Activated CD4-positive, alpha-beta T cell treated with anti-CD3 and anti-CD28 coated beads, Interleukin-2, amount 10 ng/mL, durations not matched to agents 7 days and 5 days (primary cell): ENCODE measurements at regions not wholly inside any gene's neighbourhood (a gene's known extent, or its start where the extent isn't known, plus 50 kb on each side); places are given as distances from the start of the nearest gene placed in this dataset.
A peak's percentile ranks its signal among the peaks of the same experiment; 100 is the strongest.

ENCODE experiments used
- CTCF ChIA-PET: fragments of 350-600 bp; sonication (Branson Sonifier 250); formaldehyde crosslinking; loops from one replicate; lab custom pipeline; 2021; ENCODE audit warnings: antibody characterized with exemption; lab: Charles Lee
- POLR2A ChIA-PET: fragments of 350-600 bp; sonication (Branson Sonifier 250); formaldehyde crosslinking; loops from one replicate; lab custom pipeline; 2021; ENCODE audit warnings: antibody characterized with exemption; lab: Charles Lee
- DNase-seq: peaks from one replicate; pipeline ENCODE4 v3.0.0-alpha.2; 2020
- H3K27ac Mint-ChIP-seq: one replicate; pipeline ENCODE4 v1.8.0; 2021; ENCODE audit warnings: mild to moderate bottlenecking, moderate library complexity, mixed read lengths
- H3K27me3 Mint-ChIP-seq: one replicate; pipeline ENCODE4 v1.8.0; 2021; ENCODE audit warnings: mixed read lengths
- H3K36me3 Mint-ChIP-seq: one replicate; pipeline ENCODE4 v1.8.0; 2021; ENCODE audit warnings: low read depth, mixed read lengths
- H3K4me1 Mint-ChIP-seq: one replicate; pipeline ENCODE4 v1.8.0; 2021; ENCODE audit warnings: mixed read lengths
- H3K4me3 Mint-ChIP-seq: one replicate; pipeline ENCODE4 v1.8.0; 2021; ENCODE audit warnings: mild to moderate bottlenecking, moderate library complexity, mixed read lengths
- H3K9me3 Mint-ChIP-seq: one replicate; pipeline ENCODE4 v1.8.0; 2021; ENCODE audit warnings: mixed read lengths

GRCh38 chr3:13710251-13710650 is 161.3 kb downstream of the FBLN2 start:
- H3K36me3 Mint-ChIP-seq = no peaks in the 10 kb centered on the region
- no peaks in the 10 kb centered on the region for H3K4me1 Mint-ChIP-seq
- POLR2A ChIA-PET = no interaction called here
- DNase-seq = peak; percentile 3
- CTCF ChIA-PET = no interaction called here
- H3K27ac Mint-ChIP-seq = no peak overlapping the region
- H3K9me3 Mint-ChIP-seq = peaks cover 36% of the 10 kb centered on the region
- H3K27me3 Mint-ChIP-seq = no peaks in the 10 kb centered on the region
- no peak overlapping the region for H3K4me3 Mint-ChIP-seq

- DNase-seq = peak; percentile 2
- ChIA-PET CTCF (no interaction called here), POLR2A (no interaction called here)
- Mint-ChIP-seq H3K9me3 (peaks cover 42% of the 10 kb centered on the region), H3K36me3 (no peaks in the 10 kb centered on the region), H3K4me1 (no peaks in the 10 kb centered on the region), H3K27ac (no peak overlapping the region), H3K27me3 (no peaks in the 10 kb centered on the region), H3K4me3 (no peak overlapping the region)
These were observed 160.8 kb downstream of the FBLN2 start for GRCh38 chr3:13709706-13710105.

DNA sequence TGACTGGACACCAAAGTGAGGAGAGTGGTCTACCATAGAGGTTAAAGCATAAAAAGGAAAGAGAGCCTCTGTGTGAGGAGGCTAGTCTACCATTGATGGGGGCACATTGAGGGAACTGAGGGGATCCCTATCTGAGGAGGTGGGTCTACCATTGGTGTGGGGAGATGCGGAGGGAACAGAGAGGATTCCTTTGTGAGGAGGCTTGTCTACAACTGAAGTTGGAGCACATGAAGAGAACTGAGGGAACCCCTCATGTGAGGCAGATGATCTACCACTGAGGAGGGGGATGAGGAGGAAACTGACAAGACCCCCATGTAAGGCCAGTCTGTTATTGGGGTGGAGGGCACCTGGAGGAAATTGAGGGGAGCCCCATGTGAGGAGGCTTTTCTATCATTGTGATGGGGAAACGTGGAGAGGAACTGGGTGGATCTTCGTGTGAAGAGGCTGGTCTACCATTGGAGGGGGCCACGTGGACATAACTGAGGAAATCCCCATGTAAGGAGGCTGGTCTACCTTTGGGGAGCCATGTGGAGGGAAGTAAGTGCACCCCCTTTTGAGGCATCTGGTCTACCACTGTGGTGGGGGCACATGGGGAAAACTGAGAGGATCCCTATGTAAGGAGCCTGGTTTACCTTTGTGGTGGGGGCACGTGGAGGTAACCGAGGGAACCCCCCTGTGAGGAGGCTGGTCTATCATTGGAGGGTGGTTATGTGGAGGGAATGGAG is 160.1 kb downstream of the FBLN2 start:
- Mint-ChIP-seq H3K4me1 (no peaks in the 10 kb centered on the region), H3K27me3 (no peaks in the 10 kb centered on the region), H3K36me3 (no peaks in the 10 kb centered on the region), H3K4me3 (no peak overlapping the region), H3K27ac (no peak overlapping the region), H3K9me3 (peaks cover 43% of the 10 kb centered on the region)
- peak; percentile 4 for DNase-seq
- ChIA-PET POLR2A (no interaction called here), CTCF (no interaction called here)

GRCh38 chr3:13708301-13708700 is 159.4 kb downstream of the FBLN2 start:
- Mint-ChIP-seq H3K27ac (no peak overlapping the region), H3K4me3 (no peak overlapping the region), H3K9me3 (peaks cover 44% of the 10 kb centered on the region), H3K36me3 (no peaks in the 10 kb centered on the region), H3K27me3 (no peaks in the 10 kb centered on the region), H3K4me1 (no peaks in the 10 kb centered on the region)
- CTCF ChIA-PET = no interaction called here
- DNase-seq = peak; percentile 1
- POLR2A ChIA-PET = no interaction called here

- H3K9me3 Mint-ChIP-seq = peaks cover 42% of the 10 kb centered on the region
- H3K4me3 Mint-ChIP-seq = no peak overlapping the region
- CTCF ChIA-PET = no interaction called here
- H3K27ac Mint-ChIP-seq = no peak overlapping the region
- no peaks in the 10 kb centered on the region for H3K4me1 Mint-ChIP-seq
- no peaks in the 10 kb centered on the region for H3K27me3 Mint-ChIP-seq
- peak; percentile 2 for DNase-seq
- H3K36me3 Mint-ChIP-seq = no peaks in the 10 kb centered on the region
- POLR2A ChIA-PET = no interaction called here
These were observed 158.5 kb downstream of the FBLN2 start for GRCh38 chr3:13707456-13707855.

GRCh38 chr3:13706886-13707285 is 158.0 kb downstream of the FBLN2 start:
- no peaks in the 10 kb centered on the region for H3K4me1 Mint-ChIP-seq
- no peaks in the 10 kb centered on the region for H3K36me3 Mint-ChIP-seq
- H3K27ac Mint-ChIP-seq = no peak overlapping the region
- H3K4me3 Mint-ChIP-seq = no peak overlapping the region
- no peaks in the 10 kb centered on the region for H3K27me3 Mint-ChIP-seq
- peaks cover 38% of the 10 kb centered on the region for H3K9me3 Mint-ChIP-seq
- peak; percentile 3 for DNase-seq
- CTCF ChIA-PET = no interaction called here
- POLR2A ChIA-PET = no interaction called here

DNA sequence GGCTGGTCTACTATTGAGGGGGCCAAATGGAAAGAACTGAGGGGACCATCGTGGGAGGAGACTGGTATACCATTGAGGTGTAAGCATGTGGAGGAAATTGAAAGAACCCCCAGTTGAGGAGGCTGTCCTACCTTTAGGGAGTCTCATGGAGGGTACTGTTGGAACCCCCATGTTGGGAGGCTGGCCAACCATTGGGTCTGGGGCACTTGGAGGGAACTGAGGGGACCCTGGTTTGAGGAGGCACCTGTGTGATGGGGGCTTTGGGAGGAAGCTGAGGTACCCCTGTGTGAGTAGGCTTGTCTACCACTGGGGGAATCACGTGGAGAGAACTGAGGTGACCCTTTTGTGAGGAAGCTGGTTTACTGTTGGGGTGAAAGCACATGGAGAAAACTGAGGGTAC is 157.5 kb downstream of the FBLN2 start:
- ChIA-PET POLR2A (no interaction called here), CTCF (no interaction called here)
- no peak for DNase-seq
- H3K4me3 Mint-ChIP-seq = no peak overlapping the region
- peaks cover 35% of the 10 kb centered on the region for H3K9me3 Mint-ChIP-seq
- no peaks in the 10 kb centered on the region for H3K36me3 Mint-ChIP-seq
- no peaks in the 10 kb centered on the region for H3K27me3 Mint-ChIP-seq
- no peaks in the 10 kb centered on the region for H3K4me1 Mint-ChIP-seq
- no peak overlapping the region for H3K27ac Mint-ChIP-seq

DNA sequence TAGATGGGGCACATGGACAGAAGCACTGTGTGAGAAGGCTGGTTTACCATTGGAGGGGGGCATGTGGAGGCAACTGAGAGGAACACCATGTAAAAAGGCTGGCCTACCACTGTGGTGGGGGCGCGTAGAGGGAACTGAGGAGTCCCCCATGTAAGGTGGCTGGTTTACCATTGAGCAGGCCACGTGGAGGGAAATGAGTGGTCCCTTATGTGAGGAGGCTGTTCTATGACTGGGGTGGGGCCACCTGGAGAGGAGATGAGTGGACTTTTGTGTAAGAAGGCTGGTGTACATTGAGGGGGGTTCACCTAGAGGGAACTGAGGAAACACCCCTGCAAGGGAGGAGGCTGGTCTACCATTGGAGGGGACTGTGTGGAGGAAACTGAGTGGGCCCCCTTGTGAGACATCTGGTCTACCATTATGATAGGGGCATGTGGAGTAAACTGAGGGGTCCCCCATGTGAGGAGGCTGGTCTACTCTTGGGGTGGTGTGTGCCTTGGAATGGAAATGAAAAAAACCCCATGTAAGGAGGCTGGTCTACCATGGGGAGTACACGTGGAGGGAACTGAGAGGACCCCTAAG is 156.9 kb downstream of the FBLN2 start:
- Mint-ChIP-seq H3K4me1 (no peaks in the 10 kb centered on the region), H3K27me3 (no peaks in the 10 kb centered on the region), H3K4me3 (no peak overlapping the region), H3K27ac (no peak overlapping the region), H3K9me3 (peaks cover 35% of the 10 kb centered on the region), H3K36me3 (no peaks in the 10 kb centered on the region)
- ChIA-PET POLR2A (no interaction called here), CTCF (no interaction called here)
- no peak for DNase-seq

DNA sequence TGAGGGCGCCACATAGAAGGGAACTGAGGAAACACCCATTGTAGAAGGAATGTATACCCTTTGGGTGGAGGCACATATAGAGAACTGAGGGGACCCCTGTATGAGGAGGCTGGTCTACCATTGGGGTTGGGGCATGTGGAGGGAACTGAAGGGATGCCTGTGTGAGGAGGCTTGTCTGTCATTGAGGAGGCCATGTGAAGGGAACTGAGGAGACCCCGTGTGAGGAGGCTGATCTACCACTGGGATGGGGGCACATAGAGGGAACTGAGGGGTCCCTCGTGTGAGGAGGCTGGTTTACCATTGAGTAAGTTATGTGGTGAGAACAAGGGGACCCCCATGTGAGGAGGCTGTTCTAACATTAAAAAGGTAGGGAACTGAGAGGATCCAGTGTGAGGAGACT is 156.1 kb downstream of the FBLN2 start:
- H3K9me3 Mint-ChIP-seq = peaks cover 32% of the 10 kb centered on the region
- POLR2A ChIA-PET = no interaction called here
- no peak overlapping the region for H3K27ac Mint-ChIP-seq
- CTCF ChIA-PET = no interaction called here
- no peaks in the 10 kb centered on the region for H3K36me3 Mint-ChIP-seq
- H3K27me3 Mint-ChIP-seq = no peaks in the 10 kb centered on the region
- H3K4me1 Mint-ChIP-seq = no peaks in the 10 kb centered on the region
- DNase-seq = no peak
- H3K4me3 Mint-ChIP-seq = no peak overlapping the region

DNA sequence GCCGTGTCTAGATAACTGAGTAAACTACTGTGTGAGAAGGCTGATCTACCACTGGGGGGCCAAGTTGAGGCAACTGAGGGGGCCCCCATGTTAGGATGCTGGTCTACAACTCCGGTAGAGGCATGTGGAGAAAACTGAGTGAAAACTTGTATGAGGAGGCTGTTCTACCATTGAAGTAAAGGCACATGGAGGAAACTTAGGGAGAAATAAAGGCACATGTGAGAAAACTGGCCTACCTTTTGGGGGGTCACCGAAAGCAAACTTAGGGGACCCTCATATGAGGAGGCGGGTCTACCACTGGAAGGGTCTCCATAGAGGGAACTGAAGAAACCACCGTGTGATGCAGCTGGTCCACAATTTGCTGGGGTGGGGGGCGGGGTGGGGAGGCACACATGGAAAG is 155.2 kb downstream of the FBLN2 start:
- CTCF ChIA-PET = no interaction called here
- no peak overlapping the region for H3K27ac Mint-ChIP-seq
- no peak for DNase-seq
- H3K27me3 Mint-ChIP-seq = no peaks in the 10 kb centered on the region
- POLR2A ChIA-PET = no interaction called here
- H3K9me3 Mint-ChIP-seq = peaks cover 30% of the 10 kb centered on the region
- no peaks in the 10 kb centered on the region for H3K36me3 Mint-ChIP-seq
- no peak overlapping the region for H3K4me3 Mint-ChIP-seq
- no peaks in the 10 kb centered on the region for H3K4me1 Mint-ChIP-seq

DNA sequence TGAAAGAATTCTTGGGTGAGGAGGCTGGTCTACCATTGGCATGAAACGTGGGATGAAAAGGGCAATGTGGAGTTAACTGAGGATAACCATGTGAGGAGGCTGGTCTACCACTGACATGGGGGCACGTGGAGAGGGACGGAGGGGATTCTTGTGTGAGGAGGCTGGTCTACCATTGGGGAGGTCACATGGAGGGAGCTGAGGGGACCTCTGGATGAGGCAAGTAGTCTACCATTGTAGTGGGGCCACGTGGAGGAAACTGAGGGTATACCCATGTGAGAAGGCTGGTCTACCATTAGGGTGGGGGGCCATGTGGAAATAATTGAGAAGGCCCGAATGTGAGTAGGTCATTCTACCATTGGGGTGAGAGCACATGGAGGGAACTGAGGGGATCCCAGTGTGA is 154.1 kb downstream of the FBLN2 start:
- no peaks in the 10 kb centered on the region for H3K4me1 Mint-ChIP-seq
- H3K36me3 Mint-ChIP-seq = no peaks in the 10 kb centered on the region
- DNase-seq = no peak
- ChIA-PET POLR2A (no interaction called here), CTCF (no interaction called here)
- H3K9me3 Mint-ChIP-seq = peaks cover 26% of the 10 kb centered on the region
- H3K4me3 Mint-ChIP-seq = no peak overlapping the region
- H3K27me3 Mint-ChIP-seq = no peaks in the 10 kb centered on the region
- no peak overlapping the region for H3K27ac Mint-ChIP-seq

GRCh38 chr3:13702286-13702685 is 153.4 kb downstream of the FBLN2 start:
- no peaks in the 10 kb centered on the region for H3K27me3 Mint-ChIP-seq
- POLR2A ChIA-PET = no interaction called here

GRCh38 chr3:13700889-13701288 is 152.0 kb downstream of the FBLN2 start:
- Mint-ChIP-seq H3K9me3 (peaks cover 15% of the 10 kb centered on the region), H3K36me3 (no peaks in the 10 kb centered on the region), H3K27ac (no peak overlapping the region), H3K27me3 (no peaks in the 10 kb centered on the region), H3K4me3 (no peak overlapping the region), H3K4me1 (no peaks in the 10 kb centered on the region)
- ChIA-PET CTCF (no interaction called here), POLR2A (no interaction called here)
- no peak for DNase-seq

More at GRCh38 chr3:13702286-13702685, 153.4 kb downstream of the FBLN2 start:
- Mint-ChIP-seq H3K27ac (no peak overlapping the region), H3K36me3 (no peaks in the 10 kb centered on the region), H3K4me1 (no peaks in the 10 kb centered on the region), H3K4me3 (no peak overlapping the region), H3K9me3 (peaks cover 21% of the 10 kb centered on the region)
- no peak for DNase-seq
- CTCF ChIA-PET = no interaction called here

DNA sequence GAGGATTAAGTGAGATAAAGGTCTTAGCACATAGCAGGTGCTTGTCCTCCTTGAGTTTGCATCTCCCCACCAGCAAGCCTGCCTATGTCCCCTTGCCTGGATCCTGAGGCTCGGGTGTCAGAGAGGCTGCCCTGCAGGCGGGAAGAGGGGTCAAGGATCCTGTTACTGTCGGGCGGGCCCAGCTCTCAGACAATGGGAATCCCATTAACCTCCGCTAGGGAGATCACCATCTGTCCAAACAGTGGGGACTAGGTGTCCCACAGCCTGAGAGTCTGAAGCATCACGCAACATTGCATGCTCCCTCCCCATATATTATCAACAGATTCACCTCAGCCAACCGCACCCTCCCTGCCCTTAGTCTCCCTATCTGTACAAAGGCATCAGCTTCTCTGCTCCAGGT is 151.4 kb downstream of the FBLN2 start:
- DNase-seq = no peak
- CTCF ChIA-PET = no interaction called here
- no peaks in the 10 kb centered on the region for H3K36me3 Mint-ChIP-seq
- no peaks in the 10 kb centered on the region for H3K27me3 Mint-ChIP-seq
- H3K27ac Mint-ChIP-seq = no peak overlapping the region
- POLR2A ChIA-PET = no interaction called here
- no peaks in the 10 kb centered on the region for H3K4me1 Mint-ChIP-seq
- peaks cover 12% of the 10 kb centered on the region for H3K9me3 Mint-ChIP-seq
- no peak overlapping the region for H3K4me3 Mint-ChIP-seq
